Activated CD8-positive, alpha-beta T cell treated with anti-CD3 and anti-CD28 coated beads, Interleukin-2, amount 10 ng/mL, durations not matched to agents 7 days and 5 days (primary cell): ENCODE measurements at regions not wholly inside any gene's neighbourhood (a gene's known extent, or its start where the extent isn't known, plus 50 kb on each side); places are given as distances from the start of the nearest gene placed in this dataset.

ENCODE experiments used
- ATAC-seq: fragments of 150-1000 bp; cut with Tn5 transposase; one replicate; pipeline ENCODE4 v1.10.0; 2021; ENCODE audit warnings: moderate library complexity
- CTCF ChIA-PET: fragments of 350-600 bp; sonication (Branson Sonifier 250); formaldehyde crosslinking; loops from one replicate; lab custom pipeline; 2021; ENCODE audit warnings: antibody characterized with exemption; lab: Charles Lee
- POLR2A ChIA-PET: fragments of 350-600 bp; sonication (Branson Sonifier 250); formaldehyde crosslinking; loops from one replicate; lab custom pipeline; 2021; ENCODE audit warnings: antibody characterized with exemption; lab: Charles Lee
- DNase-seq: peaks from one replicate; pipeline ENCODE4 v3.0.0-alpha.2; 2020
- H3K27ac Mint-ChIP-seq: one replicate; pipeline ENCODE4 v1.8.0; 2021; ENCODE audit warnings: mild to moderate bottlenecking, mixed read lengths
- H3K27me3 Mint-ChIP-seq: one replicate; pipeline ENCODE4 v1.8.0; 2021; ENCODE audit warnings: low read depth, mixed read lengths
- H3K36me3 Mint-ChIP-seq: one replicate; pipeline ENCODE4 v1.8.0; 2021; ENCODE audit warnings: low read depth, mixed read lengths
- H3K4me1 Mint-ChIP-seq: one replicate; pipeline ENCODE4 v1.8.0; 2021; ENCODE audit warnings: low read depth, mixed read lengths
- H3K4me3 Mint-ChIP-seq: one replicate; pipeline ENCODE4 v1.8.0; 2021; ENCODE audit warnings: mild to moderate bottlenecking, mixed read lengths
- H3K9me3 Mint-ChIP-seq: one replicate; pipeline ENCODE4 v1.8.0; 2022; ENCODE audit warnings: mixed read lengths; ENCODE audit not compliant: insufficient read depth

GRCh38 chr6:164022632-164023031, 608.1 kb downstream of the QKI start:
- Mint-ChIP-seq H3K4me3 (no peak overlapping the region), H3K27me3 (no peaks in the 10 kb centered on the region), H3K27ac (no peak overlapping the region), H3K36me3 (no peaks in the 10 kb centered on the region), H3K9me3 (no peaks in the 10 kb centered on the region), H3K4me1 (no peaks in the 10 kb centered on the region)
- ATAC-seq, result no peak
- POLR2A ChIA-PET, result no interaction called here
- CTCF ChIA-PET, result no interaction called here
- DNase-seq, result no peak

GRCh38 chr6:164021589-164022250, 607.2 kb downstream of the QKI start:
- POLR2A ChIA-PET, result no interaction called here

GRCh38 chr6:164020142-164020541, 605.6 kb downstream of the QKI start:
- Mint-ChIP-seq H3K9me3 (no peaks in the 10 kb centered on the region), H3K36me3 (no peaks in the 10 kb centered on the region), H3K4me3 (no peak overlapping the region), H3K4me1 (no peaks in the 10 kb centered on the region), H3K27ac (no peak overlapping the region), H3K27me3 (no peaks in the 10 kb centered on the region)
- POLR2A ChIA-PET, result no interaction called here
- CTCF ChIA-PET, result no interaction called here
- ATAC-seq (no peak), DNase-seq (no peak)

More at GRCh38 chr6:164021589-164022250, 607.2 kb downstream of the QKI start:
- Mint-ChIP-seq H3K27ac (no peak overlapping the region), H3K4me3 (no peak overlapping the region), H3K4me1 (no peaks in the 10 kb centered on the region), H3K9me3 (no peaks in the 10 kb centered on the region), H3K27me3 (no peaks in the 10 kb centered on the region), H3K36me3 (no peaks in the 10 kb centered on the region)
- CTCF ChIA-PET, result no interaction called here
- no peak for ATAC-seq
- DNase-seq, result no peak

GRCh38 chr6:164018133-164018532, 603.6 kb downstream of the QKI start:
- no peak for ATAC-seq
- POLR2A ChIA-PET, result no interaction called here
- Mint-ChIP-seq H3K4me1 (no peaks in the 10 kb centered on the region), H3K9me3 (no peaks in the 10 kb centered on the region), H3K27me3 (no peaks in the 10 kb centered on the region), H3K36me3 (no peaks in the 10 kb centered on the region), H3K27ac (no peak overlapping the region), H3K4me3 (no peak overlapping the region)
- CTCF ChIA-PET, result no interaction called here
- no peak for DNase-seq

GRCh38 chr6:164016056-164016455, 601.5 kb downstream of the QKI start:
- no peaks in the 10 kb centered on the region for H3K9me3 Mint-ChIP-seq
- H3K27ac Mint-ChIP-seq, result no peak overlapping the region
- DNase-seq (no peak), ATAC-seq (no peak)
- H3K4me3 Mint-ChIP-seq, result no peak overlapping the region
- POLR2A ChIA-PET, result no interaction called here
- no peaks in the 10 kb centered on the region for H3K27me3 Mint-ChIP-seq
- H3K36me3 Mint-ChIP-seq, result no peaks in the 10 kb centered on the region
- H3K4me1 Mint-ChIP-seq, result no peaks in the 10 kb centered on the region
- CTCF ChIA-PET, result no interaction called here

- Mint-ChIP-seq H3K27me3 (no peaks in the 10 kb centered on the region), H3K27ac (no peak overlapping the region), H3K36me3 (no peaks in the 10 kb centered on the region), H3K9me3 (no peaks in the 10 kb centered on the region), H3K4me3 (no peak overlapping the region), H3K4me1 (no peaks in the 10 kb centered on the region)
- ChIA-PET POLR2A (no interaction called here), CTCF (no interaction called here)
- ATAC-seq (no peak), DNase-seq (no peak)
These were observed 600.6 kb downstream of the QKI start for GRCh38 chr6:164015088-164015484.

- CTCF ChIA-PET, result no interaction called here
- H3K27ac Mint-ChIP-seq, result no peak overlapping the region
- DNase-seq (no peak), ATAC-seq (no peak)
- no peak overlapping the region for H3K4me3 Mint-ChIP-seq
- H3K9me3 Mint-ChIP-seq, result no peaks in the 10 kb centered on the region
- POLR2A ChIA-PET, result no interaction called here
- no peaks in the 10 kb centered on the region for H3K27me3 Mint-ChIP-seq
- H3K36me3 Mint-ChIP-seq, result no peaks in the 10 kb centered on the region
- no peaks in the 10 kb centered on the region for H3K4me1 Mint-ChIP-seq
These were observed 600.0 kb downstream of the QKI start for GRCh38 chr6:164014346-164015087.

GRCh38 chr6:164013480-164014208, 599.1 kb downstream of the QKI start:
- Mint-ChIP-seq H3K4me3 (no peak overlapping the region), H3K9me3 (no peaks in the 10 kb centered on the region), H3K27me3 (no peaks in the 10 kb centered on the region), H3K36me3 (no peaks in the 10 kb centered on the region), H3K27ac (no peak overlapping the region), H3K4me1 (no peaks in the 10 kb centered on the region)
- ATAC-seq, result no peak
- ChIA-PET CTCF (no interaction called here), POLR2A (no interaction called here)
- DNase-seq, result no peak

GRCh38 chr6:164011321-164011720, 596.8 kb downstream of the QKI start:
- no peak for DNase-seq
- CTCF ChIA-PET, result no interaction called here
- H3K36me3 Mint-ChIP-seq, result no peaks in the 10 kb centered on the region
- no peaks in the 10 kb centered on the region for H3K9me3 Mint-ChIP-seq
- no peak overlapping the region for H3K27ac Mint-ChIP-seq
- ATAC-seq, result no peak
- POLR2A ChIA-PET, result no interaction called here
- H3K4me3 Mint-ChIP-seq, result no peak overlapping the region
- no peaks in the 10 kb centered on the region for H3K27me3 Mint-ChIP-seq
- no peaks in the 10 kb centered on the region for H3K4me1 Mint-ChIP-seq

GRCh38 chr6:164010441-164011103, 596.1 kb downstream of the QKI start:
- H3K4me1 Mint-ChIP-seq, result no peaks in the 10 kb centered on the region
- DNase-seq (no peak), ATAC-seq (no peak)
- H3K27me3 Mint-ChIP-seq, result no peaks in the 10 kb centered on the region
- ChIA-PET CTCF (no interaction called here), POLR2A (no interaction called here)
- H3K27ac Mint-ChIP-seq, result no peak overlapping the region
- no peaks in the 10 kb centered on the region for H3K36me3 Mint-ChIP-seq
- no peak overlapping the region for H3K4me3 Mint-ChIP-seq
- no peaks in the 10 kb centered on the region for H3K9me3 Mint-ChIP-seq

GRCh38 chr6:164008902-164009301, 594.4 kb downstream of the QKI start:
- no peaks in the 10 kb centered on the region for H3K27me3 Mint-ChIP-seq
- H3K4me1 Mint-ChIP-seq, result no peaks in the 10 kb centered on the region
- no peak for ATAC-seq
- no peak overlapping the region for H3K27ac Mint-ChIP-seq
- no peaks in the 10 kb centered on the region for H3K36me3 Mint-ChIP-seq
- no peak overlapping the region for H3K4me3 Mint-ChIP-seq
- ChIA-PET POLR2A (no interaction called here), CTCF (no interaction called here)
- no peaks in the 10 kb centered on the region for H3K9me3 Mint-ChIP-seq
- no peak for DNase-seq

GRCh38 chr6:164007881-164008280, 593.4 kb downstream of the QKI start:
- no peak for ATAC-seq
- POLR2A ChIA-PET, result no interaction called here
- H3K4me3 Mint-ChIP-seq, result no peak overlapping the region
- H3K9me3 Mint-ChIP-seq, result no peaks in the 10 kb centered on the region
- DNase-seq, result no peak
- H3K4me1 Mint-ChIP-seq, result no peaks in the 10 kb centered on the region
- H3K27me3 Mint-ChIP-seq, result no peaks in the 10 kb centered on the region
- no peaks in the 10 kb centered on the region for H3K36me3 Mint-ChIP-seq
- no peak overlapping the region for H3K27ac Mint-ChIP-seq
- CTCF ChIA-PET, result no interaction called here
